Hepatocyte (in vitro differentiated cells): ENCODE measurements at regions not wholly inside any gene's neighbourhood (a gene's known extent, or its start where the extent isn't known, plus 50 kb on each side); places are given as distances from the start of the nearest gene placed in this dataset.

ENCODE experiments used
- DNase-seq: peaks from one replicate; pipeline ENCODE4 v3.0.0-alpha.2; 2016; ENCODE audit warnings: low spot score
- H2AFZ ChIP-seq: fragments of 200-600 bp; sonication (generic); 2 replicates; pipeline ENCODE4 v1.6.0; 2016; ENCODE audit warnings: antibody characterized with exemption, mild to moderate bottlenecking
- H3K27ac ChIP-seq: fragments of 200-600 bp; sonication (generic); 2 replicates; pipeline ENCODE4 v1.5.1; 2016; ENCODE audit warnings: mild to moderate bottlenecking
- H3K27me3 ChIP-seq: fragments of 200-600 bp; sonication (generic); 2 replicates; pipeline ENCODE4 v1.6.1; 2016
- H3K36me3 ChIP-seq: fragments of 200-600 bp; sonication (generic); replicated peaks from 2 replicates; pipeline ENCODE4 v1.5.1; 2016; ENCODE audit warnings: low read depth; ENCODE audit not compliant: insufficient read depth
- H3K4me1 ChIP-seq: fragments of 200-600 bp; sonication (generic); 2 replicates; pipeline ENCODE4 v1.5.1; 2016; ENCODE audit warnings: mild to moderate bottlenecking, moderate library complexity; ENCODE audit not compliant: insufficient read depth
- H3K4me2 ChIP-seq: fragments of 200-600 bp; sonication (generic); 2 replicates; pipeline ENCODE4 v1.6.0; 2016
- H3K4me3 ChIP-seq: fragments of 200-600 bp; sonication (generic); 2 replicates; pipeline ENCODE4 v1.5.1; 2016; ENCODE audit warnings: mild to moderate bottlenecking
- H3K79me2 ChIP-seq: fragments of 200-600 bp; sonication (generic); 2 replicates; pipeline ENCODE4 v1.6.0; 2017; ENCODE audit warnings: mild to moderate bottlenecking
- H3K9me2 ChIP-seq: fragments of 200-600 bp; sonication (generic); replicated peaks from 2 replicates; pipeline ENCODE4 v1.6.0; 2017; ENCODE audit warnings: mild to moderate bottlenecking; ENCODE audit not compliant: insufficient read depth
- H3K9me3 ChIP-seq: fragments of 200-600 bp; sonication (generic); 2 replicates; pipeline ENCODE4 v1.5.1; 2016; ENCODE audit warnings: low read depth, mild to moderate bottlenecking
- H4K20me1 ChIP-seq: fragments of 200-600 bp; sonication (generic); 2 replicates; pipeline ENCODE4 v1.6.0; 2016; ENCODE audit warnings: mild to moderate bottlenecking; ENCODE audit not compliant: insufficient read depth, poor library complexity, severe bottlenecking
- CTCF ChIP-seq: fragments of 200-600 bp; sonication (generic); IDR thresholded peaks from 2 replicates; pipeline ENCODE4 v1.5.1; 2016; ENCODE audit warnings: antibody characterized with exemption, mild to moderate bottlenecking; ENCODE audit not compliant: poor library complexity
- EZH2 ChIP-seq: fragments of 200-600 bp; sonication (generic); IDR thresholded peaks from 2 replicates; pipeline ENCODE4 v1.6.1; 2016; ENCODE audit warnings: antibody characterized with exemption, mild to moderate bottlenecking, borderline replicate concordance
- EZH2phosphoT487 ChIP-seq: fragments of 200-600 bp; sonication (generic); IDR thresholded peaks from one replicate; pipeline ENCODE4 v1.6.1; 2018; ENCODE audit warnings: antibody characterized with exemption, mild to moderate bottlenecking, low read depth, moderate library complexity; ENCODE audit not compliant: unreplicated experiment, severe bottlenecking
- WGBS: methylation state at CpG from one replicate; pipeline ENCODE4 v1.1.6; 2016; ENCODE audit warnings: low lambda C conversion rate; ENCODE audit errors: missing lambda C conversion rate; 5-methylcytosine and 5-hydroxymethylcytosine counted together

GRCh38 chr7:131232768-131233167 is 94.9 kb upstream of the MKLN1 start:
- H3K79me2 ChIP-seq = no peaks in the 10 kb centered on the region
- no peak overlapping the region for H2AFZ ChIP-seq
- TF ChIP-seq CTCF (no peak), EZH2phosphoT487 (no peak), EZH2 (no peak)
- no peaks in the 10 kb centered on the region for H3K36me3 ChIP-seq
- WGBS = 99% methylated on average over 9 of the region's 9 CpGs
- H4K20me1 ChIP-seq = no peaks in the 10 kb centered on the region
- DNase-seq = no peak
- H3K9me3 ChIP-seq = no peaks in the 10 kb centered on the region
- H3K4me2 ChIP-seq = no peak overlapping the region
- H3K9me2 ChIP-seq = no peaks in the 10 kb centered on the region
- H3K4me1 ChIP-seq = no peaks in the 10 kb centered on the region
- H3K4me3 ChIP-seq = no peak overlapping the region
- no peak overlapping the region for H3K27ac ChIP-seq
- no peaks in the 10 kb centered on the region for H3K27me3 ChIP-seq

DNA sequence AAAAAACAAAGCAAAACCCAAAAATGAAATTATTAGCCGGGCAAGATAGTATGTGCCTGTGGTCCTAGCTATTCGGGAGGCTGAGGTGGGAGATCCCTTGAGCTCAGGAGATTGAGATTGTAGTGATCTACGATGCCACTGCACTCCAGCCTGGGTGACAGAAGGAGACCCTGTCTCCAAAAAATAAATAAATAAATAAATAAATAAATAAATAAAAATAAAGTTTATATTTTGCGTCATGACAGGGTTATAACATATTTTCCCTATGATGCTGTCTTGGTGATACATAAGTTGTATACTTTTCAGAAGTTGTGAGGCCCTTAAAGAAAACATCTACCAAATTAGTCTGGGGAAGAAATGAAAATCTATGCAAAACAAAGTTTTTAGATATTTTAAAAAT is 94.5 kb upstream of the MKLN1 start:
- no peaks in the 10 kb centered on the region for H3K36me3 ChIP-seq
- H3K4me1 ChIP-seq = no peaks in the 10 kb centered on the region
- no peak for TF ChIP-seq CTCF
- no peak for TF ChIP-seq EZH2
- no peak for TF ChIP-seq EZH2phosphoT487
- H3K9me2 ChIP-seq = no peaks in the 10 kb centered on the region
- H3K4me3 ChIP-seq = no peak overlapping the region
- H3K4me2 ChIP-seq = no peak overlapping the region
- H3K27me3 ChIP-seq = no peaks in the 10 kb centered on the region
- no peaks in the 10 kb centered on the region for H3K9me3 ChIP-seq
- H3K27ac ChIP-seq = no peak overlapping the region
- WGBS = 94% methylated on average over 4 of the region's 4 CpGs
- no peaks in the 10 kb centered on the region for H3K79me2 ChIP-seq
- no peak for DNase-seq
- no peak overlapping the region for H2AFZ ChIP-seq
- no peaks in the 10 kb centered on the region for H4K20me1 ChIP-seq

- Histone ChIP-seq H4K20me1 (no peaks in the 10 kb centered on the region), H3K4me3 (no peak overlapping the region), H3K36me3 (no peaks in the 10 kb centered on the region), H3K27ac (no peak overlapping the region), H3K27me3 (no peaks in the 10 kb centered on the region), H3K79me2 (no peaks in the 10 kb centered on the region), H3K9me3 (no peaks in the 10 kb centered on the region), H3K4me2 (no peak overlapping the region), H3K9me2 (no peaks in the 10 kb centered on the region), H2AFZ (no peak overlapping the region), H3K4me1 (no peaks in the 10 kb centered on the region)
- no peak for DNase-seq
- no peak for TF ChIP-seq EZH2phosphoT487
- no peak for TF ChIP-seq EZH2
- no peak for TF ChIP-seq CTCF
- WGBS = 76% methylated on average over 8 of the region's 8 CpGs
Observed at GRCh38 chr7:131234719-131235488, 92.8 kb upstream of the MKLN1 start.
